GM21529 (cell line): ENCODE measurements at regions not wholly inside any gene's neighbourhood (a gene's known extent, or its start where the extent isn't known, plus 50 kb on each side); places are given as distances from the start of the nearest gene placed in this dataset.
"Not testable (repeated sequence)": the region's sequence is repeated elsewhere in the genome, so short reads cannot be mapped to it uniquely, and the experiment has no call there.

Experiments used
- ATAC-seq: cut with Tn5 transposase; IDR thresholded peaks from one replicate; pipeline ENCODE4 v1.9.1; 2021; ENCODE audit not compliant: unreplicated experiment

DNA sequence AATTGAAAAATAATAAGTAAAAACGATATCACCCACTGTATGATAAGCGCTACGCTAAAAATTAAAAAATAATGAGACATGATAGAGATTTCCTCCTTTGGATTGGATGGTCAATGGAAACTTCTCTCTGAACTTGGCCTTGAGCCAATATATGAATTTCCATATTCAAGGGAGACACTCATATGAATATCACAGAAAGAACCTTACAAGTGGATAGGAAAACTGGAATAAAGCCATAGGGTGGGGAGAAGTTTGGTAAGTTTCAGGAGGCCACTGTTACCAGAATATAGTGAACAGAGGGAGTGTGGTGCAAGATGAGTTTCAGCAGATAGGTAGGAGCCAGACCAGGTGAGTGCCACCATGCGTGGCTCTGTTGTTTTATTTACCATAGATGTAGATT lies 147.2 kb downstream of the SEM1 start:
- no peak for ATAC-seq

DNA sequence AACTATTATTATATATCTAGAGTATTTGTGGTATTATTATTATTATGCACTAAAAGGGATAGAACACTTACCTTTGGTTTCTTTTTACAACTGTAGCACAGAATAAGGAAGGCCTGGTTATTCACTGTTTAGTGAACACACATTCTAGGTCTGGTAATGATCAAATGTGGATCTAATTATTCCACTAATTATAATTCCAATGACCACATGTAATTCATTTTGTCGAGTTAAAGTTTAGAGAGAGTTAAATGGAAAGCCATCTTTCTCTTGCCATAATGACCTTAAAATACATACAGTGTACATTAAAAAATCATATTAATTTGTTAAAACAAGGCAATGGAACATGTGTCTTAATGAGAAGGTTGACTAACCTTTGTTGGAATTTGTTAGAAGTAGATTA lies 147.8 kb downstream of the SEM1 start:
- no peak for ATAC-seq

GRCh38 chr7:96558530-96558929 lies 151.1 kb downstream of the SEM1 start:
- ATAC-seq, result no peak

GRCh38 chr7:96558093-96558492 lies 151.6 kb downstream of the SEM1 start:
- no peak for ATAC-seq

- not testable (repeated sequence) for ATAC-seq
Measured at GRCh38 chr7:96557598-96557997, 152.0 kb downstream of the SEM1 start.

GRCh38 chr7:96548664-96549063 lies 161.0 kb downstream of the SEM1 start:
- no peak for ATAC-seq

DNA sequence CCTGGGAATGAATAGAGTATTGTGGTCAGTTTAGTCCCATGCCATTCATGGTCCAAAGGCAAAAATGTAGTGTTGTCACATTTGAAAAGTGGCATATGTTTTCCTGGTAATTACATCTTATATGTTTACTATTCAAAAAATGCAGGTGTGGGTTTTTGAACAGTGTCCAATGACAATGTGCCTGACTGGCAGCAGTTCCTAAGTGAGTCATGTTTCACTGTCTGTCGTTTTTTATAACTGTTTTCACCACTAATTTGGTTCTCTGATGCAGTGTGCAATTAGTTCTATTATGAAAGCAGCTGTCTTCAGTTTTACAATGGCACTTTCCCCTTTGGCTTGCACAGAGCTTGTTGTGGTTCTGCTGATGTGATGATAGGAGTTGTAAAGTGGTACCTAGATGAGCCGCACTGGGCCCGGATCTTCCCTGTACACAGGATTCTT lies 162.3 kb downstream of the SEM1 start:
- no peak for ATAC-seq

DNA sequence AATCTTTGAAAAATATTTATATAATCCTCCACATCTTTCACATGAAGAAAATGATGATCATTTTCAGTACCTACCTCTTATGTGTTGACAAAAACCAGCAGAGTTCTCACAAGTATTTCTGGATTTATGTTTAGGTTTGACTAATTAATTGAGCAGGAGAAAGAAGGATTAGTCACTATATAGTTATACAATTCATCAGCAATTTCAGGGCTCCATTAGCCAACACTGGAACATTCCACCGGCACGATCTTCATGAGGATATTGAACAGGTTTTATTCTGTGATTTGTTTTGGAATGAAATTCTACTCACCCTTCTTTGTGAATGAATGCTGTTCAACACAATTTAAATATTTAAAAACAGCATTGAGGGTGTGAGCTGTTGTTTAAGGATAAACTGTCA lies 163.2 kb downstream of the SEM1 start:
- ATAC-seq, result no peak

- ATAC-seq, result no peak
Measured at GRCh38 chr7:96539471-96539870, 170.2 kb downstream of the SEM1 start.

GRCh38 chr7:96538632-96539031 lies 171.0 kb downstream of the SEM1 start:
- no peak for ATAC-seq

DNA sequence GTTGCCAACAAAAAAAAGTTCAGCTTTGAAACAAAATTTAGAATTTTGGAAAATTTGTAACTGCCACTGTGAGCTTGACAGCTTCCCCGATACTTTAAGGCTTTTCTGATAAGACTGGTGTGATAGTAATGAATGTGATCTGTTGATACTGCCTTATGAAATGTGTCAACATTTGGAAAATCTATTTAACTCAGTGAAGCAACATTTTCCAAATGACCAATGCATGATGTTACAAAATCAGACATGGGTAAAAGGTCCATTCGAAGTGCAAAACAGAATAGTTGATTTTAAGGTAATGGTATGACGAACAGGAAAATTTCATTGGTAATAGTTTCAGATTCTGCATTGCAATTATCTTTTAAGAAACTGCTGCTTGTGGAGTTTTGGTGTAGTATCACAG lies 175.4 kb downstream of the SEM1 start:
- no peak for ATAC-seq

DNA sequence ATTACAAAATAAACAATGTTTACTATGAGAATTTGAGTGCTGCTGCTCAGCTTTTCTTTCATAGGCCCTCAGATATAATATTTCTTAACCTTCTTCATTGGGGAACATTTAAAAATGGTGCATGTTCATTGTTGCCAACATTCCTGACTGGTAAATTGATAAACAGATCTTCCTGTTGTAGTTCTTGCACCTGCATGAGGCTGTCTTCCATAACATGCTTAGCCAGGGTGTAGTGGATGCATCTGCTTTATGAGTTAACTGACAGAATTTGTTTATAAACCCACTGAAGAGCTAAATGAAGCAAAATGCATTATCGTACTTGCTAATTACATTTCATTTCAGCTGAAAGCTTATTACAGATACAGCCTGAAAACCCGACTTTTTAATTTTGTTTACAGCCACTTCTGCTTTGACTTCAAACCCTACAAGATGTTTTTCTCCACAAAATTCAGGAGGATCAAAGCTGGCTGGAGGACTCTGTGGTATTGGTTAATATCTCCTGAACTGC lies 177.2 kb downstream of the SEM1 start:
- no peak for ATAC-seq

GRCh38 chr7:96531331-96531730 lies 178.3 kb downstream of the SEM1 start:
- ATAC-seq, result no peak

DNA sequence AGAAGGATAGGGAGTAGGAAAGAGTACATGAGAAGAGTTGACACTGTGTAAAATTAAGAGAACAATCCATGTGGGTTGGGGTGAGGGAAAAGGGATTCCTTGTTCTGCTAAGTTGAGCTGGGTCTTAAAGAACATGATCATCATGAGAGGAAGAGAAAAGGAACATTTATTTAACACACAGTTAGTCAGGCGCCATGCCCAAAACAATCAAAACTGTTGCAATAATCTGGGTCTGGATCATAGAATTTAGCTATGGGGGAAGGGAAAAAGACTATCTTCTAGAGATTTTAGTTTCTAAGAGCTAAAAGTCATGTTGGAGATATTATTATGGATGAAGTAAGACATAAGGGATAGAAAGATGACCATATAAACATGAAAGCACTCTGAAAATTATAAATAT lies 178.9 kb downstream of the SEM1 start:
- ATAC-seq, result no peak

DNA sequence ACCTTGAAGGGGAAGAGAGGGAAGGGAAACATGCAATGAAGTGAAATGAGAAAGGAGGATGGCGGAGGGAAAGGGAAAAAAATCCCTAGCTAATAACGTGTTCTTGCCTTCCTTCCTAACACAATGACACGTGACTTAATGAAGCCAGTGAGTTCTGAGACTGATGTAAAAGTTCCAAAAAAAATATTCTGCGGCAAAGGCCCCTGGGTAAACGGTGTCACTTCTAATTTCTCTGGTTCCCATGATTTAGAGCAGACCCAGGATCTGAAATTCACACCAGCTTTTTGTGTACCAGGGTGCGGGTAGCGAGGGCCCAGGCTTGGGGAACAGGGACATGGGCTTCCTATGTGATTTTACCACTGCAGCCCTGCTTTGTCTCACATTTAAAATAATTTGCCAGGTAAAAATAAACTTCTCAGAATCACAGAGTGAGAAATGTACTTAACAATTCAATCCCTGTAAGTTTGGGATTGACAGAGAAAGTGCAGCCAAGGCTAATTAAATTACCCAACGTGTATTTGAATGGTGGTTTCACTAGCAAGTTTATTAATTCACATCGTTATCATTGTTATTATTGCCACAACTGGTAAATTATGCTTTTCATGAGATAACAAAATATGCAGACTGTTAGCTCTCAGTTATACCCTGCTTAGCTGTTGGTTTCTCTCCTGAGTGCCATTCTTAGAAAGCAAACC lies 182.4 kb downstream of the SEM1 start:
- ATAC-seq, result no peak

DNA sequence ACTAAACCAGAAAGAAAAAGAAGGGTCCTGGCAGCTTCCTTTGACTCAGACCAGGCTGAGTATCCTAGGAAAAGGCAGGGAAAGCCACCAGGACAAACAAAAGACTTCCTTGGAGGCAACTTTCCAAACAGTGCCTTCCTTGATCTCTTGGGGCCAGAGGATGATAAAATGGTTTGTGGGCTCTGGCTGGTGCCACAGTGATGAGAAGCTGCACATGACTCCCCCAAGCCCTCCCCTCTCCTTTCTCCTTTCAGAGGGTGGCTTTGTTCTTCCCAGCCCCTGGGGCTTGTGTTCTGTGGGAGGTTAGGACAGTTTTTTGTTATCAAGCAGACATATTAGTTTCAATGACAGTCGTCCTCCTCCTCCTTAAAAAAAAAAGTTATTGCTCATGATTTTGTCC lies 183.2 kb downstream of the SEM1 start:
- no peak for ATAC-seq

- ATAC-seq, result no peak
Measured at GRCh38 chr7:96521068-96521894, 188.4 kb downstream of the SEM1 start.

- no peak for ATAC-seq
Measured at GRCh38 chr7:96508371-96508770, 186.5 kb upstream of the SLC25A13 start.

DNA sequence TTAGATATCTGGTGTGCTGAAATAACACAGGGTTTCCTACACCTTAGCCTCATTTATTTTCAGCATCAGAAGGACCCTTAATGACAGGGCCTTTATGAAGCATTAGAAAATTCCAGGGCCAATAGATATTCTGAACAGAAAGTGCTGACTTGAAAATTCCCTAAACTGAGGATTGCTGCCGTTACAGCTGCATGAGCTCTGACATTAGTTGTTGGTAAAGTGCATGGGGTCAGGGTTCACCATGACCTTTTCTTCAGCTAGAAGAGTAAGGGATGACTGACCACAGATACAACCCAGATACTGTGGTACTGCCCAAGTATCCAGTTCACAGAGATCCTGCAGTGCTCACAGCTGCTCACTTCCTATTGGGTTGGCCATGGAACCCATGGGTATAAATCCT lies 181.7 kb upstream of the SLC25A13 start:
- ATAC-seq, result no peak

DNA sequence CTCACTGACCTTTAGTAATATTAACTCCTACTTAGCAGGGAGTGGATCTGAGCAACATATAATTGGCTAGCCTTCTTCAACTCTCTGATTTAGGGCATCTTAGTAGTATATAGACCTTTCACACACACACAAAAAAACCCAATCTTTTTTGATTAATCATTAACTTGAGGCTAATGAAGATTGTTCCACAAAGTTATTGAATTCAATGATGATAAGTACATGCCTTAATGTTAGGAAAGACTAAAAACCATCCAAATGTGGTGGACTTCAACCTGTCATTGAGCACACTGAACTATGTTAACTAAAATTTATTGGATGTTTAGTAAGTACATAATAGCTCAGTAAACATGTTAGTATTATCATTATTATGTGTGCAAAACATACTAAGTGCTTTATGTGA lies 179.4 kb upstream of the SLC25A13 start:
- no peak for ATAC-seq

GRCh38 chr7:96499532-96499931 lies 177.6 kb upstream of the SLC25A13 start:
- no peak for ATAC-seq

DNA sequence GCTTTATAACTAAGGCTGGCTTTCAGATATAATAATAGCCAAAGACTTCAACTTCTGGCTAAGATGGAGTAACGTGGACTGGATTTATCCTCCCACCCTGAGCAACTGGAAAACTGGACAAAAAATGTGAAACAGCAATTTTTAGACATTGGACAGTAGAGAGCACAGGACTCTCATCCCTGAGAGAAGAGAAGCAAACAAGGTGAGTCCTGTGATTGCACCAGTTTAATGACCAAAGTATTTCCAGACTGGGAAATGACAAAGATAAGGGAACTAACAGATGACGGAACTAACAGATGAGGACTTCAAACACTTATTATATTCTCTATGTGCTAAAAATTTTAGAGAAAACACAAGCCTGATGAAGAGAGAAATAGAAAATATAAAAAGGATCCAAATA lies 175.7 kb upstream of the SLC25A13 start:
- no peak for ATAC-seq
